Psoas muscle (tissue), 7 donors: ENCODE measurements at regions not wholly inside any gene's neighbourhood (a gene's known extent, or its start where the extent isn't known, plus 50 kb on each side); places are given as distances from the start of the nearest gene placed in this dataset.

Experiments
- ATAC-seq, 4 donors: fragments of 200-7000 bp; cut with Tn5 transposase; one replicate each; pipeline ENCODE4 v1.9.1; 2020; ENCODE audit warnings: moderate library complexity in 3 of 4, mild to moderate bottlenecking in 2 of 4
- DNase-seq, 2 donors: peaks; one replicate each; pipeline ENCODE4 v3.0.0-alpha.2; 2020
- H3K27ac ChIP-seq: fragments of 200-600 bp; one replicate; pipeline ENCODE4 v1.8.0; 2022
- H3K27me3 ChIP-seq, 3 donors: fragments of 200-600 bp in 1 of 3; one replicate each; pipeline versions ENCODE4 v1.6.1 to v1.8.0; 2013 to 2022; ENCODE audit warnings: low read length in 2 of 3, mild to moderate bottlenecking in 2 of 3, moderate library complexity in 1 of 3; ENCODE audit not compliant: insufficient read depth in 3 of 3
- H3K36me3 ChIP-seq, 2 donors: fragments of 200-600 bp in 1 of 2; one replicate each; pipeline versions ENCODE4 v1.6.1 to v1.8.0; 2013 to 2022; ENCODE audit warnings: low read depth in 1 of 2, mild to moderate bottlenecking in 1 of 2, moderate library complexity in 1 of 2; ENCODE audit not compliant: insufficient read depth in 1 of 2
- H3K4me1 ChIP-seq: fragments of 200-600 bp; one replicate; pipeline ENCODE4 v1.8.0; 2022
- H3K4me3 ChIP-seq: fragments of 200-600 bp; one replicate; pipeline ENCODE4 v1.8.0; 2022; ENCODE audit warnings: mild to moderate bottlenecking
- H3K9me3 ChIP-seq: fragments of 200-600 bp; one replicate; pipeline ENCODE4 v1.8.0; 2022
- CTCF ChIP-seq: fragments of 200-600 bp; IDR thresholded peaks from one replicate; pipeline ENCODE4 v1.8.0; 2022; ENCODE audit warnings: antibody characterized with exemption
- WGBS, 3 donors: extraction: QIAGEN DNeasy Blood & Tissue Kit; methylation state at CpG; one replicate each; pipeline versions ENCODE4 v1.1.6 to v1.1.7; 2013; 5-methylcytosine and 5-hydroxymethylcytosine counted together
- intact Hi-C, 2 donors: fragments of 100-400 bp; cut with DNase I; formaldehyde crosslinking; loops; one replicate each; pipeline versions ENCODE4 v1.11.0 to v1.14.2; 2022
- donor health status: healthy with polysubstance abuse.
- donor health status: DM: no; HTN: no; CAD: no; lungs with moderate emphysema.
- donor health status: Bipolar disorder and iron deficiency.
- donor health status: healthy.
- donor health status: DM: yes; HTN: yes; CAD: no.
- donor health status: DM: no; HTN: no; CAD: no.
- donor health status: DM: yes; HTN: yes; CAD: no.

GRCh38 chr2:8026381-8026780 lies 655.5 kb upstream of the ID2 start:
- H3K27ac ChIP-seq: no peak overlapping the region
- no peak for DNase-seq

GRCh38 chr2:8027387-8027786 lies 654.5 kb upstream of the ID2 start:
- Histone ChIP-seq H3K27ac (no peak overlapping the region), H3K9me3 (no peaks in the 10 kb centered on the region), H3K27me3 (peaks cover 0 to 9% (median 2%) of the 10 kb centered on the region in 3 donors), H3K36me3 (no peaks in the 10 kb centered on the region), H3K4me1 (no peaks in the 10 kb centered on the region), H3K4me3 (no peak overlapping the region)
- ATAC-seq (no peak), DNase-seq (no peak)
- no peak for TF ChIP-seq CTCF
- intact Hi-C loops: no loop called here
- WGBS, 3 donors: 86 to 89% (median 87%) methylated on average over 11 of the region's 11 CpGs

More at GRCh38 chr2:8026381-8026780, 655.5 kb upstream of the ID2 start:
- no peak for TF ChIP-seq CTCF
- WGBS, 3 donors: 88 to 91% (median 89%) methylated on average over 4 of the region's 4 CpGs
- no peaks in the 10 kb centered on the region for H3K36me3 ChIP-seq
- H3K4me3 ChIP-seq: no peak overlapping the region
- intact Hi-C loops: no loop called here
- no peaks in the 10 kb centered on the region for H3K9me3 ChIP-seq
- no peak for ATAC-seq
- peaks cover 0 to 9% (median 2%) of the 10 kb centered on the region in 3 donors for H3K27me3 ChIP-seq
- no peaks in the 10 kb centered on the region for H3K4me1 ChIP-seq

DNA sequence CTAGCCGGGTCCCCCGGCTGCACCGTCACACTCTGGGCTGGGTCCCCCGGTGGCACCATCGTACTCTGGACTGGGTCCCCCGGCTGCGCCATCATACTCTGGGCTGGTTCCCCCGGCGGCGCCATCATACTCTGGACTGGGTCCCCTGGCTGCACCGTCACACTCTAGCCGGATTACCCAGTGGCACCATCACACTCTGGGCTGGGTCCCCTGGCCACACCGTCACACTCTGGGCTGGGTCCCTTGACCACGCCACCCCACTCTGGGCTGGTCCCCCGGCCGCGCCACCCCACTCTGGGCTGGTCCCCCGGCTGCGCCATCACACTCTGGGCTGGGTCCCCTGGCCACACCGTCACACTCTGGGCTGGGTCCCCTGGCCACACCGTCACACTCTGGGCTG lies 653.8 kb upstream of the ID2 start:
- H3K27ac ChIP-seq: no peak overlapping the region
- DNase-seq (no peak), ATAC-seq (no peak)
- H3K36me3 ChIP-seq: no peaks in the 10 kb centered on the region
- 84 to 92% (median 91%) methylated on average over 21 of the region's 21 CpGs for WGBS, 3 donors
- peaks cover 0 to 9% (median 2%) of the 10 kb centered on the region in 3 donors for H3K27me3 ChIP-seq
- intact Hi-C loops: no loop called here
- no peaks in the 10 kb centered on the region for H3K4me1 ChIP-seq
- H3K9me3 ChIP-seq: no peaks in the 10 kb centered on the region
- TF ChIP-seq CTCF: no peak
- H3K4me3 ChIP-seq: no peak overlapping the region

- no peaks in the 10 kb centered on the region for H3K36me3 ChIP-seq
- no peaks in the 10 kb centered on the region for H3K9me3 ChIP-seq
- WGBS, 3 donors: 80 to 83% (median 83%) methylated on average over 8 of the region's 8 CpGs
- DNase-seq: no peak
- no peak for TF ChIP-seq CTCF
- H3K27ac ChIP-seq: no peak overlapping the region
- peaks cover 0 to 9% (median 2%) of the 10 kb centered on the region in 3 donors for H3K27me3 ChIP-seq
- intact Hi-C loops: no loop called here
- ATAC-seq: no peak
- H3K4me1 ChIP-seq: no peaks in the 10 kb centered on the region
- H3K4me3 ChIP-seq: no peak overlapping the region
Observed at GRCh38 chr2:8028436-8028835, 653.4 kb upstream of the ID2 start.

- intact Hi-C loops: no loop called here
- ATAC-seq: no peak
- H3K36me3 ChIP-seq: no peaks in the 10 kb centered on the region
Observed at GRCh38 chr2:8028981-8029380, 652.9 kb upstream of the ID2 start.

More at GRCh38 chr2:8028981-8029380, 652.9 kb upstream of the ID2 start:
- 67 to 78% (median 69%) methylated on average over 5 of the region's 5 CpGs for WGBS, 3 donors
- no peak for DNase-seq
- H3K9me3 ChIP-seq: no peaks in the 10 kb centered on the region
- no peak overlapping the region for H3K4me3 ChIP-seq
- peaks cover 0 to 9% (median 2%) of the 10 kb centered on the region in 3 donors for H3K27me3 ChIP-seq
- H3K27ac ChIP-seq: no peak overlapping the region
- H3K4me1 ChIP-seq: no peaks in the 10 kb centered on the region
- TF ChIP-seq CTCF: no peak
